Nephron (organoid): ENCODE measurements at regions not wholly inside any gene's neighbourhood (a gene's known extent, or its start where the extent isn't known, plus 50 kb on each side); places are given as distances from the start of the nearest gene placed in this dataset.
"Not testable (repeated sequence)": the region's sequence is repeated elsewhere in the genome, so short reads cannot be mapped to it uniquely, and the experiment has no call there.

ENCODE experiments used
- H3K27ac Mint-ChIP-seq, 3 experiments: 2 replicates each; pipeline ENCODE4 v1.8.0; 2020; ENCODE audit warnings: mixed read lengths in 3 of 3, mild to moderate bottlenecking in 2 of 3, moderate library complexity in 1 of 3
- H3K27me3 Mint-ChIP-seq: 2 replicates; pipeline ENCODE4 v1.8.0; 2021; ENCODE audit warnings: low read depth, mild to moderate bottlenecking, moderate library complexity, mixed read lengths
- H3K36me3 Mint-ChIP-seq: 2 replicates; pipeline ENCODE4 v1.8.0; 2020; ENCODE audit warnings: low read depth, mixed read lengths
- H3K4me1 Mint-ChIP-seq: 2 replicates; pipeline ENCODE4 v1.8.0; 2020; ENCODE audit warnings: mixed read lengths
- H3K4me3 Mint-ChIP-seq, 3 experiments: 2 replicates each; pipeline ENCODE4 v1.8.0; 2020; ENCODE audit warnings: mild to moderate bottlenecking in 3 of 3, mixed read lengths in 3 of 3, moderate library complexity in 2 of 3
- H3K9me3 Mint-ChIP-seq: 2 replicates; pipeline ENCODE4 v1.8.0; 2020; ENCODE audit warnings: mixed read lengths
- TF ChIP-seq, protein P1 (sequence below), 3 experiments: fragments of 200-600 bp; sonication (generic); IDR thresholded peaks; one replicate each; pipeline ENCODE4 v1.5.0; 2021; ENCODE audit warnings: antibody characterized with exemption in 3 of 3; ENCODE audit not compliant: unreplicated experiment in 3 of 3

DNA sequence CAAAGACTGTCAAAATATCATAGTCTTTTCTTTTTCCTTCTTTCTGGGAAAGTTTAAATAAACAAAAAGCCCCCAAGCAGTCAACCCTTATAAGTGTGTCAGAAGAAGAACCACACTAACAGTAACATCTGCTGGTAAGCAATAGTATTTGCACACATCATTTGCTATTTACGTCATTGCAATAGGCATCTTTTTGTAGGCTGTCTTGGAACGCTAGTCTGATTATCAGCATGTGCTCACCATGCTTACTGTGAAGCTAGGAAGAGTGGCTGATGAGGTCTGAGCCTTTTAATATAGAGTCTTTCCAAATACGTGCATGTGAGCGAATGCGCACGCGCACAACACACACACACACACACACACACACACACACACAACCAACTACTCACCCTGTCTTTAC lies 599.0 kb upstream of the TPK1 start:
- H3K27me3 Mint-ChIP-seq: no peaks in the 10 kb centered on the region
- no peak overlapping the region for H3K4me3 Mint-ChIP-seq
- H3K27ac Mint-ChIP-seq: no peak overlapping the region
- TF ChIP-seq, protein P1, sequence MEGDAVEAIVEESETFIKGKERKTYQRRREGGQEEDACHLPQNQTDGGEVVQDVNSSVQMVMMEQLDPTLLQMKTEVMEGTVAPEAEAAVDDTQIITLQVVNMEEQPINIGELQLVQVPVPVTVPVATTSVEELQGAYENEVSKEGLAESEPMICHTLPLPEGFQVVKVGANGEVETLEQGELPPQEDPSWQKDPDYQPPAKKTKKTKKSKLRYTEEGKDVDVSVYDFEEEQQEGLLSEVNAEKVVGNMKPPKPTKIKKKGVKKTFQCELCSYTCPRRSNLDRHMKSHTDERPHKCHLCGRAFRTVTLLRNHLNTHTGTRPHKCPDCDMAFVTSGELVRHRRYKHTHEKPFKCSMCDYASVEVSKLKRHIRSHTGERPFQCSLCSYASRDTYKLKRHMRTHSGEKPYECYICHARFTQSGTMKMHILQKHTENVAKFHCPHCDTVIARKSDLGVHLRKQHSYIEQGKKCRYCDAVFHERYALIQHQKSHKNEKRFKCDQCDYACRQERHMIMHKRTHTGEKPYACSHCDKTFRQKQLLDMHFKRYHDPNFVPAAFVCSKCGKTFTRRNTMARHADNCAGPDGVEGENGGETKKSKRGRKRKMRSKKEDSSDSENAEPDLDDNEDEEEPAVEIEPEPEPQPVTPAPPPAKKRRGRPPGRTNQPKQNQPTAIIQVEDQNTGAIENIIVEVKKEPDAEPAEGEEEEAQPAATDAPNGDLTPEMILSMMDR (IDR thresholded peaks at IDR 0.05; ENCODE audit: unreplicated experiment in 3 of 3): no peak
- no peaks in the 10 kb centered on the region for H3K9me3 Mint-ChIP-seq
- no peaks in the 10 kb centered on the region for H3K36me3 Mint-ChIP-seq
- no peaks in the 10 kb centered on the region for H3K4me1 Mint-ChIP-seq

DNA sequence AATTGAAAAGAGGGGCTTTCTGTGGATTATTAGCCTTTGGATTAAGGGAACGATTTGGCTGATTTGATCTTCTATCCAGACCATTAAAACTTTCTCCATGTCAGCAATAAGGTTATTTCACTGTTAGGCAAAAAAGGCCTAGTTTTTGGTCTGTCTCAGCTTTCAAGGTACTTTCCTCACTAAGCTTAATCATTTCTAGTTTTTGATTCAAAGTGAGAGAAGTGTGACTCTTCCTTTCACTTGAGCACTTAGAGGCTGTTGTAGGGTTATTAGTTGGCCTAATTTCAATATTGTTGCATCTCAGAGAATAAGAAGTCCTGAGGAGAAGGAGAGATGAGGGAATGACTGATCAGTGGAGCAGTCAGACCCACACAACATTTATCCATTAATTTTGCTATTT lies 596.0 kb upstream of the TPK1 start:
- H3K27ac Mint-ChIP-seq: no peak overlapping the region
- H3K27me3 Mint-ChIP-seq: no peaks in the 10 kb centered on the region
- TF ChIP-seq, protein P1 (IDR thresholded peaks at IDR 0.05; ENCODE audit: unreplicated experiment in 3 of 3): no peak
- no peaks in the 10 kb centered on the region for H3K36me3 Mint-ChIP-seq
- no peak overlapping the region for H3K4me3 Mint-ChIP-seq
- no peaks in the 10 kb centered on the region for H3K4me1 Mint-ChIP-seq
- peaks cover 7% of the 10 kb centered on the region for H3K9me3 Mint-ChIP-seq

DNA sequence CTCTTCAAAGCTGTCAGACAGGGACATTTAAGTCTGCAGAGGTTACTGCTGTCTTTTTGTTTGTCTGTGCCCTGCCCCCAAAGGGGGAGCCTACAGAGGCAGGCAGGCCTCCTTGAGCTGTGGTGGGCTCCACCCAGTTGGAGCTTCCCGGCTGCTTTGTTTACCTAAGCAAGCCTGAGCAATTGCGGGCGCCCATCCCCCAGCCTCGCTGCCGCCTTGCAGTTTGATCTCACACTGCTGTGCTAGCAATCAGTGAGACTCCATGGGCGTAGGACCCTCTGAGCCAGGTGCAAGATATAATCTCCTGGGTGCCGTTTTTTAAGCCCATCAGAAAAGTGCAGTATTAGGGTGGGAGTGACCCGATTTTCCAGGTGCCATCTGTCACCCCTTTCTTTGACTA lies 582.6 kb upstream of the TPK1 start:
- not testable (repeated sequence) for H3K4me1 Mint-ChIP-seq, H3K36me3 Mint-ChIP-seq, H3K27ac Mint-ChIP-seq, H3K27me3 Mint-ChIP-seq, H3K4me3 Mint-ChIP-seq
- peaks cover 23% of the 10 kb centered on the region for H3K9me3 Mint-ChIP-seq

DNA sequence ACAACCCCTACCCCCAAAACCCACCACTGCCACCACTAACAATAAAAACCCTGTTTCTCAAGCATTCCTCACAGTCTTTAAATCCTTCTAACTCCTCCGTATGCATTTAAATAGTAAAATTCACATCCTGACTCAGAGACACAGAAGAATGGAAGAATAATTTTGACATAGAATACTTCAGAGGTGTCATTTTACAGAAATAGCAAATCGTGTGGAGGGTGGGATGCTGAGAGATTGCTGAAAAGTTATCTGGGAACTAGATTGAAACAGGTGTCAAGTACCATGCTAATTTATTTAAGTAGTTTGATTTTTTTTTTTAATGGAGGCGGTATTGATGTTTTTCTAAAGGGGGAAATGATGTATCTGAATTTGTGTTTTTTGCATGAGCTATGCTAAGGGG lies 575.2 kb upstream of the TPK1 start:
- Mint-ChIP-seq H3K36me3 (no peaks in the 10 kb centered on the region), H3K4me3 (no peak overlapping the region), H3K27me3 (no peaks in the 10 kb centered on the region), H3K27ac (peak overlapping the region in 1 of 3 experiments; percentile 64), H3K4me1 (peaks cover 4% of the 10 kb centered on the region), H3K9me3 (peaks cover 12% of the 10 kb centered on the region)
- TF ChIP-seq, protein P1 (IDR thresholded peaks at IDR 0.05; ENCODE audit: unreplicated experiment in 3 of 3): no peak

DNA sequence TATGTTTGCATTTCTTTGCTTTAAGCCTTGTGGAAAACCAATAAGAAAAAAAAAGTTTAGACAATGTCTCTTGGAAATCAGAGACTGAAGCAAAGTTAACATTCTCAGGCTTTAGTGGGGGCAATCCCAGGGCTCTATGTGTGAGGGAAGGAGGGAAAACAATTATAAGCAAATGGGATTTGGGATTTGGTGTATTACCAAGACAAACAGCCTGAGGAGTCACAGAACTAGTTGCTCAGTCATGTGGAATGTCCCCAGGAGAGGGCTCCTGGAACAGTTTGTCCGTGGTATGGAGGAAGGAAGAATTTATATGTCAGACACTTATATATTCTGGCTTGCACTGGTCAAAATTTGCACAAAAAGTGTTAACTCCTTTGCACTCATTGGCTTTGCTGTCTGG lies 562.9 kb upstream of the TPK1 start:
- Mint-ChIP-seq H3K27ac (no peak overlapping the region), H3K27me3 (peaks cover 4% of the 10 kb centered on the region), H3K4me1 (no peaks in the 10 kb centered on the region), H3K36me3 (no peaks in the 10 kb centered on the region), H3K4me3 (no peak overlapping the region), H3K9me3 (peaks cover 6% of the 10 kb centered on the region)
- TF ChIP-seq, protein P1 (IDR thresholded peaks at IDR 0.05; ENCODE audit: unreplicated experiment in 3 of 3): no peak

DNA sequence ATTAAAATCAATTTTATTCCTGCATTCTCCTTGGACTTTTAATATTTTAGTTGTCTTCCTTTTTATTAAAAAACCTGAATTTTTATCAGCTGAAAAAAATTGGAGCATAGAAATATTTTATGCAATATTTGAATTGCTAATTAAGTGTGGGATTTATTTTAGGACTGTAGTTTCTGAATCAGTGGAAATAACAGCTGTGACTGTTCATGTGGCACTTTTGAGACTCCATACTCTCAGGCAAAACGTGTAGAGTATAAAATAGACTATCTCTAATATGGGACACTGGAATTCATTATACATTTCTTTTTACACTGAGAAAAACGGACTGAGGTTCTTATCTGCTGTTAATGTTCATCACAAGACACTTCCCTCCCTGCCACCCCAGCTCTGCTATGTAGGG lies 558.3 kb upstream of the TPK1 start:
- H3K4me3 Mint-ChIP-seq: no peak overlapping the region
- peaks cover 4% of the 10 kb centered on the region for H3K27me3 Mint-ChIP-seq
- TF ChIP-seq, protein P1 (IDR thresholded peaks at IDR 0.05; ENCODE audit: unreplicated experiment in 3 of 3): no peak
- no peak overlapping the region for H3K27ac Mint-ChIP-seq
- no peaks in the 10 kb centered on the region for H3K36me3 Mint-ChIP-seq
- no peaks in the 10 kb centered on the region for H3K4me1 Mint-ChIP-seq
- no peaks in the 10 kb centered on the region for H3K9me3 Mint-ChIP-seq
